ENCODE measurements at regions not wholly inside any gene's neighbourhood (a gene's known extent, or its start where the extent isn't known, plus 50 kb on each side); places are given as distances from the start of the nearest gene placed in this dataset.
A peak's percentile ranks its signal among the peaks of the same experiment; 100 is the strongest.

GRCh38 chrX:94676285-94676684 lies 1002.3 kb downstream of the FAM133A start:
- CTCF ChIA-PET, result interaction anchor here (0.6 kb wide), 1 partner anchor 33 kb away, joined by 3 read pairs; no protein-coding TSS in a partner anchor
- DNase-seq (ENCODE audit: low spot score), result no peak
- H3K27ac Mint-ChIP-seq, result no peak overlapping the region
- no peaks in the 10 kb centered on the region for H3K27me3 Mint-ChIP-seq (ENCODE audit: low read depth)
- peaks cover 91% of the 10 kb centered on the region for H3K36me3 Mint-ChIP-seq
- TF ChIP-seq CREM (CRISPR knock-in tag; IDR thresholded peaks at IDR 0.05), result no peak
- TF ChIP-seq NR2C2 (CRISPR knock-in tag; IDR thresholded peaks at IDR 0.05), result no peak
- TF ChIP-seq NFE2L1 (CRISPR knock-in tag; IDR thresholded peaks at IDR 0.05), result no peak
- no peak for TF ChIP-seq ZNF263 (CRISPR knock-in tag; IDR thresholded peaks at IDR 0.05; ENCODE audit: low read depth)
- no peak for TF ChIP-seq ZBTB43 (CRISPR knock-in tag; IDR thresholded peaks at IDR 0.05)
- TF ChIP-seq FOXJ3 (CRISPR knock-in tag; IDR thresholded peaks at IDR 0.05; ENCODE audit: borderline replicate concordance), result no peak
- no peak for TF ChIP-seq ZNF317 (CRISPR knock-in tag; IDR thresholded peaks at IDR 0.05; ENCODE audit: borderline replicate concordance, low read depth)
- TF ChIP-seq CTCF (IDR thresholded peaks at IDR 0.05), result no peak
- peaks cover 34% of the 10 kb centered on the region for H3K9me3 Mint-ChIP-seq
- H3K4me3 Mint-ChIP-seq, result no peak overlapping the region
- peaks cover 22% of the 10 kb centered on the region for H3K4me1 Mint-ChIP-seq
- POLR2A ChIA-PET, result no interaction called here
- ATAC-seq, result peak; percentile 64

- no peak overlapping the region for H3K27ac Mint-ChIP-seq
- CTCF ChIA-PET, result no interaction called here
- H3K36me3 Mint-ChIP-seq, result peaks cover 70% of the 10 kb centered on the region
Measured at GRCh38 chrX:94686071-94686470, 1012.1 kb downstream of the FAM133A start.

GRCh38 chrX:94695910-94696309 lies 1021.9 kb downstream of the FAM133A start:
- peak; percentile 75 for ATAC-seq
- Mint-ChIP-seq H3K4me1 (peaks cover 70% of the 10 kb centered on the region), H3K4me3 (peak overlapping the region; percentile 22; the same call in 1 of the 2 replicates), H3K36me3 (peaks cover 90% of the 10 kb centered on the region), H3K9me3 (peaks cover 19% of the 10 kb centered on the region), H3K27ac (peak overlapping the region; percentile 88), H3K27me3 (ENCODE audit: low read depth) (peaks cover 2% of the 10 kb centered on the region; the same call in 1 of the 2 replicates)
- DNase-seq (ENCODE audit: low spot score), result no peak
- ChIA-PET CTCF (no interaction called here), POLR2A (interaction anchor here (0.6 kb wide), 1 partner anchor 667 kb away, joined by 3 read pairs; no protein-coding TSS in a partner anchor)
- TF ChIP-seq JUN (CRISPR knock-in tag; IDR thresholded peaks at IDR 0.05), result no peak
- no peak for TF ChIP-seq E2F1 (CRISPR knock-in tag; IDR thresholded peaks at IDR 0.05)
- no peak for TF ChIP-seq MXD4 (CRISPR knock-in tag; IDR thresholded peaks at IDR 0.05; ENCODE audit: borderline replicate concordance)
- TF ChIP-seq NR1H2 (CRISPR knock-in tag; IDR thresholded peaks at IDR 0.05), result no peak
- no peak for TF ChIP-seq GABPB1 (CRISPR knock-in tag; IDR thresholded peaks at IDR 0.05)
- TF ChIP-seq FOXP1 (CRISPR knock-in tag; IDR thresholded peaks at IDR 0.05; ENCODE audit: borderline replicate concordance), result no peak
- no peak for TF ChIP-seq FOXJ3 (CRISPR knock-in tag; IDR thresholded peaks at IDR 0.05; ENCODE audit: borderline replicate concordance)
- no peak for TF ChIP-seq ELF4 (CRISPR knock-in tag; IDR thresholded peaks at IDR 0.05; ENCODE audit: low read depth)
- TF ChIP-seq AFF4 (CRISPR knock-in tag; IDR thresholded peaks at IDR 0.05; ENCODE audit: borderline replicate concordance), result no peak
- TF ChIP-seq GTF2I (CRISPR knock-in tag; conservative IDR thresholded peaks at IDR 0.05), result no peak
- no peak for TF ChIP-seq USF1 (CRISPR knock-in tag; IDR thresholded peaks at IDR 0.05)
- TF ChIP-seq ZSCAN18 (CRISPR knock-in tag; IDR thresholded peaks at IDR 0.05), result no peak
- TF ChIP-seq KAT7 (CRISPR knock-in tag; IDR thresholded peaks at IDR 0.05; ENCODE audit: borderline replicate concordance), result no peak
- no peak for TF ChIP-seq USF2 (CRISPR knock-in tag; IDR thresholded peaks at IDR 0.05)

More at GRCh38 chrX:94686071-94686470, 1012.1 kb downstream of the FAM133A start:
- no peak for DNase-seq (ENCODE audit: low spot score)
- no peaks in the 10 kb centered on the region for H3K27me3 Mint-ChIP-seq (ENCODE audit: low read depth)
- POLR2A ChIA-PET, result no interaction called here
- no peak for ATAC-seq
- no peak for TF ChIP-seq ZNF396 (CRISPR knock-in tag; IDR thresholded peaks at IDR 0.05; ENCODE audit: borderline replicate concordance)
- H3K9me3 Mint-ChIP-seq, result peaks cover 25% of the 10 kb centered on the region
- peaks cover 42% of the 10 kb centered on the region for H3K4me1 Mint-ChIP-seq
- H3K4me3 Mint-ChIP-seq, result no peak overlapping the region

Data from WTC11 (cell line).